Liver (tissue), 8 donors: ENCODE measurements at regions not wholly inside any gene's neighbourhood (a gene's known extent, or its start where the extent isn't known, plus 50 kb on each side); places are given as distances from the start of the nearest gene placed in this dataset.

Experiments used
- DNase-seq: peaks from one replicate; pipeline ENCODE4 v3.0.0-alpha.2; 2017; ENCODE audit warnings: low spot score
- H3K27ac ChIP-seq, 2 donors: one replicate each; pipeline ENCODE4 v1.7.0; 2013; ENCODE audit warnings: inconsistent platforms in 2 of 2, low read length in 2 of 2, control low read depth in 1 of 2, low read depth in 1 of 2, mild to moderate bottlenecking in 1 of 2
- H3K27me3 ChIP-seq, 4 donors: one replicate each; pipeline versions ENCODE4 v1.6.1 to v1.7.0; 2013; ENCODE audit warnings: low read length in 3 of 4, inconsistent platforms in 1 of 4, mild to moderate bottlenecking in 1 of 4, moderate library complexity in 1 of 4; ENCODE audit not compliant: control insufficient read depth in 4 of 4, insufficient read depth in 4 of 4
- H3K36me3 ChIP-seq, 4 donors: one replicate each; pipeline versions ENCODE4 v1.6.1 to v1.7.0; 2013; ENCODE audit warnings: low read length in 3 of 4, mild to moderate bottlenecking in 3 of 4, low read depth in 1 of 4, moderate library complexity in 1 of 4; ENCODE audit not compliant: control insufficient read depth in 4 of 4, insufficient read depth in 3 of 4
- H3K4me1 ChIP-seq, 4 donors: one replicate each; pipeline versions ENCODE4 v1.6.1 to v1.7.0; 2013; ENCODE audit warnings: low read length in 3 of 4, mild to moderate bottlenecking in 3 of 4, moderate library complexity in 1 of 4; ENCODE audit not compliant: control insufficient read depth in 4 of 4, insufficient read depth in 4 of 4
- H3K4me3 ChIP-seq, 3 donors: one replicate each; pipeline versions ENCODE4 v1.6.1 to v1.7.0; 2013; ENCODE audit warnings: low read length in 3 of 3, control low read depth in 1 of 3, low read depth in 1 of 3, mild to moderate bottlenecking in 1 of 3
- H3K9ac ChIP-seq, 2 donors: one replicate each; pipeline ENCODE4 v1.7.0; 2013; ENCODE audit warnings: low read length in 2 of 2, mild to moderate bottlenecking in 2 of 2, moderate library complexity in 2 of 2, control low read depth in 1 of 2, low read depth in 1 of 2
- H3K9me3 ChIP-seq, 4 donors: one replicate each; pipeline versions ENCODE4 v1.6.1 to v1.7.0; 2013; ENCODE audit warnings: low read length in 3 of 4; ENCODE audit not compliant: control insufficient read depth in 4 of 4
- ATF3 ChIP-seq: IDR thresholded peaks from 2 replicates; pipeline ENCODE4 v1.6.1; 2016; ENCODE audit warnings: antibody characterized with exemption
- CTCF ChIP-seq: fragments of 150-350 bp; IDR thresholded peaks from 2 replicates; pipeline ENCODE4 v1.5.1; 2017; ENCODE audit warnings: improper control_type of control experiment, low read depth, low read length; ENCODE audit not compliant: missing input control
- EGR1 ChIP-seq, 2 donors: IDR thresholded peaks; 2 replicates each; pipeline ENCODE4 v1.6.1; 2016 to 2018; ENCODE audit warnings: antibody characterized with exemption in 2 of 2, low read depth in 2 of 2
- FOXA1 ChIP-seq: IDR thresholded peaks from 2 replicates; pipeline ENCODE4 v1.6.1; 2016; ENCODE audit warnings: antibody characterized with exemption
- FOXA2 ChIP-seq: IDR thresholded peaks from 2 replicates; pipeline ENCODE4 v1.6.1; 2016; ENCODE audit warnings: antibody characterized with exemption
- GABPA ChIP-seq, 2 donors: IDR thresholded peaks in 1 of 2; conservative IDR thresholded peaks in 1 of 2; 2 replicates each; pipeline ENCODE4 v1.6.1; 2016; ENCODE audit warnings: antibody characterized with exemption in 2 of 2, mild to moderate bottlenecking in 1 of 2, moderate library complexity in 1 of 2
- HNF4A ChIP-seq, 2 donors: conservative IDR thresholded peaks; 2 replicates each; pipeline ENCODE4 v1.6.1; 2016; ENCODE audit warnings: antibody characterized with exemption in 2 of 2, mild to moderate bottlenecking in 2 of 2
- HNF4G ChIP-seq: IDR thresholded peaks from 2 replicates; pipeline ENCODE4 v1.6.1; 2016; ENCODE audit warnings: antibody characterized with exemption
- JUND ChIP-seq, 2 donors: IDR thresholded peaks; 2 replicates each; pipeline ENCODE4 v1.6.1; 2016; ENCODE audit warnings: antibody characterized with exemption in 2 of 2
- NR2F2 ChIP-seq: IDR thresholded peaks from 2 replicates; pipeline ENCODE4 v1.6.1; 2016; ENCODE audit warnings: antibody characterized with exemption
- REST ChIP-seq: IDR thresholded peaks from 2 replicates; pipeline ENCODE4 v1.6.1; 2016; ENCODE audit warnings: antibody characterized with exemption, mild to moderate bottlenecking
- RXRA ChIP-seq, 2 donors: IDR thresholded peaks; 2 replicates each; pipeline ENCODE4 v1.6.1; 2017 to 2018; ENCODE audit warnings: antibody characterized with exemption in 2 of 2, mild to moderate bottlenecking in 1 of 2
- TAF1 ChIP-seq: conservative IDR thresholded peaks from 2 replicates; pipeline ENCODE4 v1.6.1; 2016; ENCODE audit warnings: antibody characterized with exemption, mild to moderate bottlenecking
- YY1 ChIP-seq: IDR thresholded peaks from 2 replicates; pipeline ENCODE4 v1.6.1; 2016; ENCODE audit warnings: antibody characterized with exemption, mild to moderate bottlenecking
- ZBTB33 ChIP-seq: IDR thresholded peaks from 2 replicates; pipeline ENCODE4 v1.6.1; 2016; ENCODE audit warnings: antibody characterized with exemption
- WGBS: extraction: QIAGEN DNeasy Blood & Tissue Kit; methylation state at CpG from one replicate; pipeline ENCODE4 v1.1.7; 2013; 5-methylcytosine and 5-hydroxymethylcytosine counted together
- donor health status: healthy.
- donor health status: healthy.
- donor health status: healthy.
- donor health status: healthy.
- donor health status: healthy.

- Histone ChIP-seq H3K4me1 (peaks cover 2 to 15% (median 7%) of the 10 kb centered on the region in 4 donors), H3K27me3 (peaks cover 0 to 7% (median 0%) of the 10 kb centered on the region in 4 donors), H3K27ac (no peak overlapping the region), H3K4me3 (no peak overlapping the region), H3K36me3 (no peaks in the 10 kb centered on the region), H3K9ac (no peak overlapping the region), H3K9me3 (peaks cover 0 to 8% (median 2%) of the 10 kb centered on the region in 4 donors)
- TF ChIP-seq FOXA2 (no peak), RXRA (IDR thresholded peaks at IDR 0.05) (peak in 1 of 2 donors; percentile 27)
- WGBS = 80% methylated on average over 7 of the region's 7 CpGs
- DNase-seq = no peak
Observed at GRCh38 chr19:34834472-34835061, 61.6 kb upstream of the ZNF599 start.

GRCh38 chr19:34832581-34833112 lies 59.6 kb upstream of the ZNF599 start:
- TF ChIP-seq YY1 (no peak), ZBTB33 (no peak)
- H3K27ac ChIP-seq = no peak overlapping the region
- H3K4me1 ChIP-seq = no peaks in the 10 kb centered on the region
- WGBS = 73% methylated on average over 37 of the region's 37 CpGs
- no peak overlapping the region for H3K4me3 ChIP-seq
- DNase-seq = no peak
- H3K9ac ChIP-seq = no peak overlapping the region
- H3K27me3 ChIP-seq = peaks cover 0 to 3% (median 0%) of the 10 kb centered on the region in 4 donors
- H3K36me3 ChIP-seq = no peaks in the 10 kb centered on the region
- peaks cover 0 to 8% (median 2%) of the 10 kb centered on the region in 4 donors for H3K9me3 ChIP-seq

- H3K4me3 ChIP-seq = no peak overlapping the region
- H3K9me3 ChIP-seq = peaks cover 0 to 8% (median 2%) of the 10 kb centered on the region in 4 donors
- H3K27ac ChIP-seq = no peak overlapping the region
- H3K9ac ChIP-seq = no peak overlapping the region
- DNase-seq = no peak
- no peaks in the 10 kb centered on the region for H3K36me3 ChIP-seq
- H3K4me1 ChIP-seq = no peaks in the 10 kb centered on the region
- peaks cover 0 to 3% (median 0%) of the 10 kb centered on the region in 4 donors for H3K27me3 ChIP-seq
- TF ChIP-seq HNF4A (conservative IDR thresholded peaks at IDR 0.05) (no peak), EGR1 (IDR thresholded peaks at IDR 0.05; ENCODE audit: low read depth in 2 of 2) (no peak), TAF1 (no peak), FOXA2 (no peak), NR2F2 (no peak), RXRA (IDR thresholded peaks at IDR 0.05) (no peak)
- 82% methylated on average over 5 of the region's 5 CpGs for WGBS
Observed at GRCh38 chr19:34831714-34832113, 58.7 kb upstream of the ZNF599 start.

GRCh38 chr19:34828156-34828555 lies 55.1 kb upstream of the ZNF599 start:
- WGBS = 89% methylated on average over 3 of the region's 3 CpGs
- DNase-seq = no peak
- no peak overlapping the region for H3K9ac ChIP-seq
- H3K9me3 ChIP-seq = peaks cover 0 to 7% (median 2%) of the 10 kb centered on the region in 4 donors
- no peak overlapping the region for H3K27ac ChIP-seq
- H3K4me3 ChIP-seq = no peak overlapping the region
- no peaks in the 10 kb centered on the region for H3K4me1 ChIP-seq
- no peaks in the 10 kb centered on the region for H3K27me3 ChIP-seq
- no peaks in the 10 kb centered on the region for H3K36me3 ChIP-seq
- TF ChIP-seq CTCF (no peak), FOXA1 (no peak), JUND (IDR thresholded peaks at IDR 0.05) (no peak), NR2F2 (no peak), HNF4G (no peak), REST (no peak), RXRA (IDR thresholded peaks at IDR 0.05) (no peak), GABPA (IDR thresholded peaks at IDR 0.05 in 1 of 2, conservative IDR thresholded peaks at IDR 0.05 in 1 of 2) (no peak), ATF3 (no peak), EGR1 (IDR thresholded peaks at IDR 0.05; ENCODE audit: low read depth in 2 of 2) (no peak)
